OCI-LY7 (cell line): ENCODE measurements at regions not wholly inside any gene's neighbourhood (a gene's known extent, or its start where the extent isn't known, plus 50 kb on each side); places are given as distances from the start of the nearest gene placed in this dataset.

ENCODE experiments used
- CTCF ChIP-seq: fragments of 200-600 bp; sonication (generic); conservative IDR thresholded peaks from 2 replicates; pipeline ENCODE4 v1.5.1; 2014; ENCODE audit warnings: mild to moderate bottlenecking, antibody characterized with exemption, low read length, moderate library complexity, mixed read lengths
- EZH2phosphoT487 ChIP-seq: fragments of 200-600 bp; sonication (generic); IDR thresholded peaks from 2 replicates; pipeline ENCODE4 v1.6.1; 2018; ENCODE audit warnings: low read depth, borderline replicate concordance, mild to moderate bottlenecking, mixed run types, antibody characterized with exemption, low read length, moderate library complexity, mixed read lengths

- TF ChIP-seq CTCF (no peak), EZH2phosphoT487 (no peak)
Measured at GRCh38 chr9:36739373-36740116, 166.8 kb downstream of the MELK start.
